HG03439 (cell line): ENCODE measurements at regions not wholly inside any gene's neighbourhood (a gene's known extent, or its start where the extent isn't known, plus 50 kb on each side); places are given as distances from the start of the nearest gene placed in this dataset.

Experiments
- ATAC-seq: cut with Tn5 transposase; IDR thresholded peaks from one replicate; pipeline ENCODE4 v1.9.1; 2021; ENCODE audit warnings: mild to moderate bottlenecking, moderate library complexity; ENCODE audit not compliant: unreplicated experiment

DNA sequence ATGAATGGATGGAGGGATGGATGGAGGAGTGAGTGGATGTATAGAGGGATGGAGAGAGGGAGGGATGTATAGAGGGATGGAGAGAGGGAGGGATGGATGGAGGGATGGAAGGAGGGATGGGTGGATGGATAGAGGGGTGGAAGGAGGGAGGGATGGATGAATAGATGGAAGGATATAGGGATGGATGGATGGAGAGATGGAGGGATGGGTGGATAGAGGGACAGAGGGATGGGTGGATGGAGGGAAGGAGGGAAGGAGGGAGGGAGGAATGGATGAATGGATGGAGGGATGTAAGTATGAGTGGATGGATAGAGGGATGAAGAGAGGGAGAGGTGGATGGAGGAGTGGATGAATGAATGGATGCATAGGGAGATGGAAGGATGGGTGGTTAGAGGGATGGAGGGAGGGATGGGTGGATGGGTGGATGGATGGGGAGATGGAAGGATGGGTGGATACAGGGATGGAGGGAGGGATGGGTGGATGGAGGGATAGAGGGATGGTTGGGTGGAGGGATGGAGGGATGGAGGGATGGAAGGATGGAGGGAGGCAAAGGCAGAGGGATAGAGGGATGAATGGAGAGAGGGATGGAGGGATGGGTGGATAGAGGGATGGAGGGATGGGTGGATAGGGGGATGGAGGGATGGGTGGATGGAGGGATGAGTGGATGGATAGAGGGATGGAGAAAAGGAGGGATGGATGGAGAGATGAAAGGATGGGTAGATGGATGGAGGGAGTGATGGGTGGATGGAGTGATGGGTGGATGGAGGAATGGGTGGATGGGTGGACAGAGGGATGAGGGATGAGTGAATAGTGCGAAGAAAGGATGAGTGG lies 313.8 kb downstream of the UACA start:
- no peak for ATAC-seq

DNA sequence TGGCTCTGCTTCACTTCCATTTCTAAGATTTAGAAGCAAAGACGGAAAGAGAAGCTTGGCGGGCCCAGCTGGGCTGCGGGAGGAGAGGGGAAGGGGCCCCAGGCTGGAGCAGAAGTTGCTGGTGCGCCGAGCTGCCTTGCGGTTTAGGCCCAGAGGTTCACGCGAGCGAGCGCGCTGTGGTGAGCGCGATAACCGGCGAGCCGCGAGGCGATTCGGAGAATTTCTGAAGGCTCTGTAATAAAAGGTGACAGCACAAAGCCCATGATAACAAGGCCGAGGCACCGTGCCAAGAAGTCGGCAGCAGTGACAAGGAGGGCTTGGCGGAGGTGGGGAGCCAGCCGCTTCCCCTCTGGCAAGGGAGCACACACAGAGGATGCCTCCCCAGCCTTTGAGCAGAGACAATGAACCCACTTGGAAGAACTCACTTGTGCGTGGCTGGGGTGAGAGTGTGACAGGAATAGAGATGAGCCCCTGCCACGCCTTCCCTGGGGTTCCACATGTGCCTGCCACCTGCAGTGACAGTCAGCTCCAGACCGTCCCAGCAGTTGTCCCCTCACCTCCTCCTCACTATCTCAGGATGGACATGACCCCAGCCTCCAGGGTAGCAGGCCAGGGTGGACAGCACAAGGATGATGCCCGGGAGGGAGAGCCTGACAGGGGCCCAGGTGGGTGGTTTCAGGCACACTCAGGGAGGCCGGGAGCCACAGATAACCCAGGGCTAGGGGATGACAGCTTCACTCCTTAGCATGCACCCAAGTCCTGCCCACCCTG lies 315.2 kb downstream of the UACA start:
- ATAC-seq, result no peak

DNA sequence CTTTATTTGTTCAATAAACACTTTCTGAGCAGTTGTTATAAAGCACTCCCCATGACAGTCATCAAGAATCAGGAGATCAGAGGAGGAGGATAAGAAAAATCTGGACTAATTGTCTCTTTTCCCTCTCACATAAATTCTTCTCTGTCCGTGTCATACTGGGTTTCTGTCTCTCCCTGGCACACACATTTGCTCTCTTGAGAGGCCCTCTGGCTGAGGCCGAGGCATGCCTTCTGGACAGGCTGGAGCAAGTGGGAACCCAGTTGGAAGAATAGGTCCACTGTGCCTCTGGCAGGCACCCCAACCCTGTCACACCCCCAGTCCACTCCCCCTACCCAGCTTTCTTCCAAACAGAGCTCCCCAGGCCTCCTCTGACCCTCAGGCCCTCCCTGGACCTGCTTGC lies 315.8 kb downstream of the UACA start:
- no peak for ATAC-seq

DNA sequence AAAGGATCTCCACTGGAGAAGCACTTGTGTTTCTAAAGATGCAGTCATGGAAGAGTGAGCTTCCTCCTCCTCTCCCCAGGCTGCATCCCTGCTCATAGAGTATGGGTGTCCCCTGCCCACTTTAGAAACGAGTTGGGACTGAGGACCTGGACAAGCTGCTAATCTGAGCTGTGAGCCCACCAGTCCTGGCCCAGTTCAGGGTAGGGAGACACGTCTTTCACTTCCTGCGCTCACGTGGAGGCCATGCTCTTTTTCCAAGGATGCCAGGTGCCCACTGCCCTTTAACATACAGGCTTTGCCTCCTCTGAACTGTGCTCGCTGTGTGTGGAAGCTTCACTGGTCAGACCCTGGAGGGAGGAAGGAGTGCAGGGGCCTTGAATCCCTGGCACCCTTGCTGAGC lies 316.3 kb downstream of the UACA start:
- ATAC-seq, result no peak

DNA sequence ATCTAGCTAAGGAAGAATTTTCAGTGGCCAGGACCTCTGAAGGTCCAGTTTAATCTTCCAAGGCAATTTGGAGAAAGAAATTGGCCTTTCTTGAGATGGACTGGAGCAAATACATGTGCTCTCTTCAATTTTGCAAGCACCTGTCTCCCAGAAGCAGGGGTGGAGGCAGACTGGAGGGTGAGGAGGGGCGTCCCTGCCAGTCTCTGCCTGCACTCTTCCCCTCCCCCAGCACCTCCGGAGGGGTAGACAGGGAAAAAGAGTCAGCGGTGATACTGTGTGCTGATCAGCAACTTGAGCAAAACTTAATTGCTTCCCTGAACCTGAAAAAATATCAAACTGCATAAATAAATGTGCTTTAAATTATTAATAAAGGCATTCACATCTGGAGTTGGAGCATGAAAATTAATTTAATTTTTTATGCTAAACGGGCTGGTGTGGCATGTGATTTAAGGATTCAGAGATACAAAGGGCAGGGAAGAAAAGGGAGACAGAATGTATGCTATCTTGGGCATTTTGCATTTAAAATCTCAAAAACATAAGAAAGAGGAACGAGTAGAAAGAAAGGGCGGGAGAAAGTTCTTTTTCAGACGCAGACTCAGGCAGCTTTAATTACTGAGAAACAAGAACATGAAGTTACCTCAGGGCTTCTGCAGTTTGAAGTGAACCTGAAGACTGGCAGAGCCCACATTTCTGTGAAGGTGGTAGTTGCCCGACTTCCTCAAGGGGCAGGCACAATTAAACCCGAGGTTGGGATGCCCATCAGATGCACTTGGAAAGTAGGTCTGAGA lies 319.7 kb downstream of the UACA start:
- no peak for ATAC-seq

DNA sequence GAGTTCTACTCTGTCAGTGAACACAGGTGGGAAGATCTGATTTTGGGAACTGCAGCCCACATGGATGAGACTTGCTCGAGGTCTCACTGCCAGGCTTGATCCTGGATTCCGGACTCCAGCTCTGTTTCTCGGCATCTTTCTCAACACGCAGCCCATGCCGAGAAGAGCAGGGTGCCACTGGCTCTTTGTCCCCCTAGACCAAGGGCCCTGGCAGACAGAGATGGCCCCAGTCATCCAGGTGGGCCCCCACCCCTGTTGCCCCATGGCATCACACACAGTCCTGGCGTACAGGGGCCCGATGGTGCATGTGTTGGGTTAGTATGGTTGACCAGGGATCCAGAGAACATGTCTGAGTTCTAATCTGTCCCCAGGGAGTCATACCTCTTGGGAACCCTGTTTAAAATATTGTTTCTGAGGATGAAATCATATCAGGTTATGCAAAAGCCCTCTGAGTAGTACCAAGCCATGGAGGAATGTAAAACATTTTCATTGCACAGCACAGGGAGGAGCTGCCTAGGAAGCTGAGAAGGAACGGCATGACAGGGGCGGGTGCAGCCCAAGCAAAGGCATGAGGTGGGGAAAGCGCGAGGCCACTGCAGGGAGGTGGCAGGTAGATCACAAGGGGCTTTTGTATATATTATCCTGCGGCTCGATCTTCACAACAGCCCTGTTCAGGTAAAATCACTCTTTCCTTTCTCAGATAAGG lies 320.6 kb downstream of the UACA start:
- ATAC-seq, result no peak

DNA sequence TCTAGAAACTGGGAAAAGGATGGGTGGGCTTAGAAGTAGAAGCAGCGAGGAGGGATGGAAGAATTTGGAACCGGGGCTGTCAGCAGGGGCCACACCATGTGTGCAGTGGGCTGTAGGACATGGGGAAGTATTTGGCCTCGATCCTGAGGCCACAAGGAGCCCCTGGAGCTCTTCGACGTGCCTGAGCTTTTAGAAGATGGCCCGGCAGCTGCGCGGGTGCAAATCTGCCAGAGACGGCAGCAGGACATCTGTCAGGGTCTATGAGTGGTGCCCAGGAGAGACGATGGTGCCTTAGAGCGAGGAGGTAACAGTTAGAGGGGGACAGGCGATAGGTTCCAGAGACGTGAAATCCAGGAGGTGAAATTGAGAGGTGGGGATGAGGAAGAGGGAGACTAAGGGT lies 321.1 kb downstream of the UACA start:
- no peak for ATAC-seq

DNA sequence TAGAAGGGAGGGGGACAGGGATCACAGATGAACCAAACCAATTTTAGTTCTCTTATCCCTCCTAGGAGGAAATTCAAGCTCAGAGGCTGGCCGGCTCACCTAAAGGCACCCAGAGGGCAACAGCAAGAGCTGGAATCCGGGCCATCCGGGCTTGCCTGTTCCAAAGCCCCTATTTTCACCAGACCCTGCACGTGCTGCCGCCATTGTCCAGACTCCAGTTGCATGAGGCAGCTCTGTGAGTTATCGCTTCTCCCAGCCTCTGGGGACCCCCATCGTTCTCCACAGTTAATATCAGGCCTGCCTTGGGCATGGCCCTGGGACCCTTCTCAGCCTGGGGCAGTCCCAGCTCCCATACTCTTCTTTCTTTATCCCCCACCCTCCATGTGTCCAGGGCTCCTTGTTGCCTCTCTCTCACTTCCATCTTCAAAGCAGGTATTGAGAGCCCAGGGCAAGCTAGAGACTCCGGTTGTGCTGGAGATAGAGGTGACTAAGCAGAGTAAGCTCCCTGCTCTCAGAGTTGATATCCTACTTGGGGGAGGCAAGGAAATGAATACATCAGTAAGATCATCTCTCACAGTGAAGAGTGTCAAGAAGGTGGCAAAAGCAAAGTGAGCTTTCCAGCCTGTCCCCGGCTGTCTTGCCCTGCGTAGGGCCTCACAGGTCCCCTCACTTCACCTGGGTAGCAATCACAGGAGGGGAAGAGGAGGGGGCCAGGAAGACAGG lies 322.8 kb downstream of the UACA start:
- no peak for ATAC-seq

DNA sequence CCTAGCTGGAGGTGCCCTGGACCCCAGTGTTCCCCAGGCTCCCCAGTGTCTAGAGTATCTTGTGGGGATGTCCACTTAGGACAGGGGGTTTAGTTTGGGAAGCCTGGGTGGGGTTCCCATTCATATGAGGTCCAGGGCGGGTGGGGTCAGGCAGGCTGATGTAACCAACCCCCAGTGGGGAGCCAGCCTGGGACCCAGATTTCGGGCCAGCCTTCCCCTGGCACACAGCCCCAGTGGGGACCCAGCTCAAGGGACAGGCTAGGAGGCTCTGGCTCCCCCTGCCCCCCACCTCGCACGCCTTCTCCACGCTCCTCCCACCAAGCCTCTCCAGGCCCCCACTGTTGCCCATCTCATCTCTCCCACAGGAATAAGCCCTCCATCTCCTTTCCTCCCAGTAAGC lies 323.5 kb downstream of the UACA start:
- no peak for ATAC-seq

DNA sequence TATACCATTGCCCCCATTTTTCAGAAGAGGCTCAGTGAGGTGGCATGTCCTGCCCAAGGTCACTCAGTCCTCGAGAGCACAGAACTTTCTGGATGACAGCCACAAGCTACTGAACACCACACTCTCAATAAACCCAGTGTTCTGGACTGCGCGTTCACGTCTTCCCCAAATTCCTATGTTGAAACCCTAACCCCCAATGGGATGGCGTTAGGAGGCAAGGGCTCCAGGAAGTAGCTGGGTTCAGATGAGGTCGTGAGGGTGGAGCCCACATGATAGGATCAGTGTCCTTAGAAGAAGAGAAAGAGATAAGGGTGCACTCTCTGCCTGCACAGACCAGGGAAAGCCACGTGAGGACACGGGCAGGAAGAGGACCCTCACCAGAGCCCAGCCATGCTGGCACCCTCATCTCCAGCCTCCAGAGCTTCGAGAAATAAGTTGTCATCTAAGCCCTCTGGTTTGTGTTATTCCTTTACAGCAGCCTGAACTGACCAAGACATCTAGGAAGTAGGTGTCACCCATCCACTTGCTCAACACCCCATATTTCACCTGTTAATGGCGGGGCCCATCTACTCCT lies 324.0 kb downstream of the UACA start:
- no peak for ATAC-seq

DNA sequence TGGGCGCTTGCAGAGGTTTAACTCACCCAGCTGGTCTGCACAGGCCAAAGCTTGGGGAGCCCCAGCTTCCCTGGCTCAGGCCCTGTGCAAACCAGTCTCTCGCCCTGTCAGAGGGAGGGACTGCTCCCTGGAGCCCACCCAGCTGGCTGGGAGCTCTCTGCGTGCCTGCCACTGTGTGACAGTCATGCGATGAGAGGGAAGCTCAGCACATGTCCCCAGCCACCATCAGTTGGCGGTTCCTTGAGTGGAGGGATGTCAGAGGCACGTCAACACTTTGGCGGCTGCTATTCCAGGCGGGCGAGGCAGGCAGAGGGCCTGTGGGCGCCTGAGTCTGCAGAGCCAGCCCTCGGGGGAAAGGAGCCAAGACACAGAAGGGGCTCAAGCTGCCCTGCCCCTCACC lies 324.6 kb downstream of the UACA start:
- no peak for ATAC-seq

DNA sequence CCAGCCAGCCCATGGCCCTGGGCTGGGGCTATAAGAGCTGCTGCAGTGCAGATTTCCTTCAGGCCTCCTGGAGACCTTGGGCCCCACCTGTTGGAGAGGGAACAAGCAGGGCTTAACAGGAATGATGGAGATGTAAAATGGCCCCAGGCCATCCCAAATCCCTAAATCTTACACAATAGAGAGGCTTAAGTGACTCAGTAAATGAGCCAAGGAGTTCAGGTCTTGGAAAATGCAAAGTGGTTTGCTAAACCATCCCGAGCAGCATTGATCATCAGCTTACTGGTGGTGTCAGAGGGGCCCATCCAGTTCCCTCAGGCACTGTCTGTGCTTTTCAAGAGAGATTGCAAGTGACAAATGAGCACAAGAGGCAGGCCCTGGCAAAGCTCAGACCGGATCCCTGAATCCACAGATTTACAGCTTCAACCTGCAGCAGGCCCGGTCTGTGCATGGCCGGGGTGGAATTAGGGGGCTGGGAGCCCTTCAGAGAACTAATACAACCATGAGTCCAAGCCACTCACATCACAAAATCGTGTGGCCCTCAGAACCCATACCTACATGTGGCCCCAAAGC lies 325.4 kb downstream of the UACA start:
- ATAC-seq, result no peak

DNA sequence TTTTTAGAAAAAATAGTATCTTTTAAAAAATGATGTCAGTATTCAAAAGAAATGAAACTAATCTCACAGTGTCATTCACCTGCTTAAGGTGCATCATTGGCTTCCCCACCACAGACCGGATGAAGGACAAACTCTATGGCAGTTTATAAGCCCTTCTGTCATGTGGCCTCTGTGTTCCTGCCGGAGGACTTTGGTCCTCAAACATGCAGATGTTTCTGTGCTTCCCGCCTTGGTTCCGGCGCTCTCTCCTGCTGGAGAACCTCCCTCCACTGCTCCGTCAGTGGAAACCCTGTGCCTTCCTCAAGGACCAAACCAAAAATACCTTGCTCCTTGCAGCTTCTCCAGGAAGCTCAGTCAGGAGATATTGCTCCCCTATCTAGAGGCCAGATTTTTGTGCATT lies 326.3 kb downstream of the UACA start:
- no peak for ATAC-seq

DNA sequence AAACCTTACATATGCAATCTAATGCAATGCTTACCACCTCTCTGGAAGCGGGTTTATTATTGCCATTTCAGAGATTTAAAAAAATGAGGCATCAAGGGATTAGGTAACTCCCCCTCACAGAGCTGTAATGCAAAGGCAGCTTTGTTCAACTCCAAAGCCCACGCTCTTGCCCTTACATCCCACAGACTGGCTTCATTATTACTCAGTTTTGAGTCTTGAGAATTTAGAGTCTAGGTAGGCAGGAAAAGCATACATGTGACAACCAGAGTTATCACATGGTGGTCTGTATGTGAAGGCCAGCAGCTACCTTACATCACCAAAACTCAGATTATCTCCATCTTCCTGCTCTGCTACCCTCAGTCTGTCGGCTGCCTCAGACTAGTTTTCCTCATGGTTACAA lies 326.9 kb downstream of the UACA start:
- peak; percentile 41 for ATAC-seq

DNA sequence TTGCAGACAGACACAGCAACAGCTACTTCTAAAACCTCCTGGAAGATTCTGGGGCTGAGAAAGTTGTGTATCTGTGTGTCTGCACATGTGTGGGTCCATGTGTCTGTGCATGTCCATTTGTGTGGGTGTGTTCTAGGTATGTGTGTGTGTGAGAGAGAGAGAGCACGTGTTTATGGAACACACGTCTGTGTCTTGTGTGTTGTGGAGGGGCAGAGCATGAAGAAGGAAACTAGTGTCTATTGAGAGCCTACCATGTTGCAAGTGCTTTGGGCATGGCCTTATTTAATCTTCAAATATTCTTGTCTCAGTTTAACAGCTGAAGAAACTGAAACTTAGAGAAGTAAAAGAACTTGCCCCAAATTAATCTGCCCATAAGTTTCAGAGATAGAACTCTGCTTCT lies 327.5 kb downstream of the UACA start:
- peak; percentile 44 for ATAC-seq

DNA sequence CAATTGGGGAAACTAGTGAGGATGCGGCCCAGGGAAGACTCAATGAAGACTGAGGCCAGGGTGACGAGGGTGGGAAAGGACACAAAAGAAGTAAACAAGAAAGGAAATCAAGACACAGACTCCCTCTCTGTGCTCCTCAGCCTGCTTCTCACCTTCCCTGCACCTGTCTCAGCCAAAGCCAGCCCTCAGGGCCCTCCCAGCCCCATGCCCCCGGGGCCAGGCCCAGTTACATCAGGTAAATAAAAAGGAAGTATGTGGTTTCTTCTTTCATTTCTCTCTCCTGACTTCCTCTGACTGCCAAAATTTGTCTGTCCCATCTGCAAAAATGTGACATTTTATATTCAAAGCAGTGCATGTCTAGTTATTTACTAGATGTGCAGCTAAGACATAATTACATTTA lies 328.0 kb downstream of the UACA start:
- ATAC-seq, result no peak

DNA sequence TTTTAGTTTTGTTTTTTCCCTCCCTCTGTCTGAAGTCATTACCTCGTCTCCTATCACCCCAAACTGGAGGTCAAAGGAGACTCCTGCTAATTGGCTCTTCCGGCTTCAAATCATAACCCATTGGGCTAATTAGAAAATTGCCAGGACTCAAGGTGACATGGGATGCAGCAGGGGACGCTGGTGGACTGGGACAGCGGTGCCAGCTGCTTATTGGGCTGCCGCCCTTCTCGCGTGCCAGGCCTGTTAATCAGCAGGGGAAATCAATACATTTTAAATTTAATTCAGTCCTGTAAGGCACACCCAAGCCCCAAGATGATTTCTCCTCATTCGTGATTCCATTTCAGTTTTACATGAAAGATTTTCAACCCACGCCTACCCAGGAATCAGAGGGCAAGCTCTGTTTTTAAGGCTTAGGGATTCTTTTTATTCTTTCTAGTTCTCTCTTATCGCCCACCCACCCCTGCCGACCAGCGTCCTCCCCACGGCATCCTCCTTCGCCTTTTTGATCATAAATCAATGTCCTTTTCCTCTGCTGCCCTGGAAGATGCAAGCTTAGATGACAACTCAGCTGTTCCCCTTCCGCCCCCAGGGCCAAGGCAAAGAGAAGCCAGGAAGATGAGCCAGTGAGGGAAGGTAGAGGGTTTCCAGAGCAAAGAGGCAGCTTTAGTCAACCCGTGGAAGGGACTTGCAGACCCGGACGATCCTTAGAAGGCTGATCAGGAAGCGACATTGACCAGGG lies 329.6 kb downstream of the UACA start:
- ATAC-seq, result no peak

DNA sequence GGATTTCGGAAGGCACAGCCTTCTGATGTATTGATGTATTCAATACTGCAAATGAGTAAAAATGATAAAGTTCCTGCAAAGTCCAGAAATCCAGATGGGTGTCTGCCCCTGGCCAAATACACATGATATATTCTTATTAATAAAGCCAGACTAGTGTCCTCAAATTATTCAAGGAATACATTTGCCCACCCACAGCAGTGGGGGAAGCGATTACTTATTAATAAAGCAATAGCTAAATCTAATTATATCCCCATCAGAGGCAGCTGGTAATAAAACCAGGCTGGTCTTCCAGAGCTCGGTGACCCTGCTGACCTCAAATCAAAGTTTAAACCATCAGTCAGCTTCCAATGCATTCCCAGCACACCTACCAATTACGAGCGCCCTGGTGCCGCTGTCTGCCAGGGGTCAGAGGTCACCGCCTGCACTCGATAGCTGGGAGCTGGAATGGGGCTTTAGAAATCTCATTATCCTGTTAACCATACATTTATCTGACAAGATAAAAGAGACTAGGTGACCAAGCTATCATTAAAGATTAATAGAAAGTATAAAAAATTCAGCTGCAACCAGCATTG lies 330.3 kb downstream of the UACA start:
- no peak for ATAC-seq

DNA sequence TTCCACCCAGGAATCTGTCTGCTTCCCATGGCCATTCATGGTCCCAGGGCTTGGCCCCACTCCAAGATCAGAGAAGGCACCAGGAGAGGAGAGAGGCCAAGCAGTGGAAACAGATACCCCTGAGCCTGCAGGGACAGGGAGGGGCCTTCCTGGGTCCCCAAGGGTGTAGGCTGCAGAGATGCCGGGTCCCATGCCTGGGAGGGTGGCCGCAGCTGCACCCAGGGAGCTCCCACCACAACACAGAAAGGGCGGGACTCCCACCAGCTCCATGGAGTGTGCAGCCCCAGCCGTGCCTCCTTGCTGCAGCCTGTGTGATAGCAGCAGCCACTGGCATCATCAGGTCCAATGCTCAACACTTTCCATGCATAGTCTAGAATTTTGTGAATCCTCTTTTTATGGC lies 331.5 kb downstream of the UACA start:
- ATAC-seq, result no peak
